GM12891 (cell line): ENCODE measurements at regions not wholly inside any gene's neighbourhood (a gene's known extent, or its start where the extent isn't known, plus 50 kb on each side); places are given as distances from the start of the nearest gene placed in this dataset.

Experiments used
- PAX5 ChIP-seq: IDR thresholded peaks from 2 replicates; pipeline ENCODE4 v1.6.1; 2011; ENCODE audit warnings: low read length, moderate library complexity, mild to moderate bottlenecking; ENCODE audit not compliant: insufficient read depth, severe bottlenecking
- POLR2A ChIP-seq: IDR thresholded peaks from 2 replicates; pipeline ENCODE4 v1.6.1; 2011; ENCODE audit warnings: low read depth, low read length, control low read depth
- POLR2AphosphoS5 ChIP-seq: IDR thresholded peaks from 2 replicates; pipeline ENCODE4 v1.6.1; 2011; ENCODE audit warnings: low read depth, low read length, control low read depth
- POU2F2 ChIP-seq: IDR thresholded peaks from 2 replicates; pipeline ENCODE4 v1.6.1; 2011; ENCODE audit warnings: low read depth, mild to moderate bottlenecking, control low read depth, low read length, moderate library complexity
- SPI1 ChIP-seq: IDR thresholded peaks from 2 replicates; pipeline ENCODE4 v1.6.1; 2011; ENCODE audit warnings: low read depth, low read length, control low read depth
- TAF1 ChIP-seq: IDR thresholded peaks from 2 replicates; pipeline ENCODE4 v1.6.1; 2011; ENCODE audit warnings: low read depth, low read length, control low read depth

DNA sequence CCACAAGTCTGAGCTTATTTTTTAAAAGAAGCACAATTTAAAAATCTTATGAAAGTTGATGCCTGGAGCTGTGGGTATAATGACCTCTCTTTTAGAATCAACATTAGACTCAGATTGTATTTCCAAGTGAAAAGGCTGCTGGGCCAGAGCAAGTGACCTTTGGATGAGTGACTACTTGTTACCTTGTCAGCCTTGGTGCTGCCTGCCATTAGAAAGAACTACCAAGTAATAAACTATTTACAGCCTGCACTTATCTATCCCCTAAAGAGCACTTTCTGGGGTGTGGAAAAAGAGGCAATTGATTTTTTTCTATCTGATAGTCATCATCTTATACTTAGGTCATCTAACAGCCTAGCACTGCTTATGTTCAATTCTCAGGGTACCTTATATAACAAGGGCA lies 134.9 kb upstream of the FBXL17 start:
- TF ChIP-seq POLR2A (no peak), POLR2AphosphoS5 (no peak), SPI1 (no peak), TAF1 (no peak), PAX5 (no peak), POU2F2 (no peak)
